B cell (primary cell): ENCODE measurements at regions not wholly inside any gene's neighbourhood (a gene's known extent, or its start where the extent isn't known, plus 50 kb on each side); places are given as distances from the start of the nearest gene placed in this dataset.

Experiments
- ATAC-seq: fragments of 200-7000 bp; cut with Tn5 transposase; one replicate; pipeline ENCODE4 v1.10.0; 2021; ENCODE audit warnings: low read depth, mild to moderate bottlenecking, moderate number of reproducible peaks, moderate library complexity
- CTCF ChIA-PET: fragments of 350-600 bp; sonication (Branson Sonifier 250); formaldehyde crosslinking; loops from one replicate; lab custom pipeline; 2021; ENCODE audit warnings: antibody characterized with exemption, inconsistent platforms; lab: Charles Lee
- POLR2A ChIA-PET: fragments of 350-600 bp; sonication (Branson Sonifier 250); formaldehyde crosslinking; loops from one replicate; lab custom pipeline; 2021; ENCODE audit warnings: antibody characterized with exemption; lab: Charles Lee
- DNase-seq: peaks from one replicate; pipeline ENCODE4 v3.0.0; 2013
- H2AFZ ChIP-seq: 2 replicates; pipeline ENCODE4 v1.6.1; 2012; ENCODE audit warnings: mild to moderate bottlenecking, low read depth, low read length; ENCODE audit not compliant: insufficient read depth, poor library complexity, severe bottlenecking
- H3K27ac ChIP-seq, 2 donors: 1 replicate in 1 of 2; 2 replicates in 1 of 2; pipeline ENCODE4 v1.5.1; 2012 to 2013; ENCODE audit warnings: low read length in 2 of 2, mild to moderate bottlenecking in 2 of 2, moderate library complexity in 1 of 2
- H3K27me3 ChIP-seq, 4 experiments: fragments of 200-600 bp in 1 of 4; sonication (generic) in 1 of 4; replicated peaks in 1 of 4; 1 replicate in 2 of 4; 2 replicates in 2 of 4; pipeline versions ENCODE4 v1.6.1 to v1.7.0; 2013 to 2016; ENCODE audit warnings: low read length in 3 of 4, mild to moderate bottlenecking in 2 of 4, mixed read lengths in 1 of 4, moderate library complexity in 1 of 4; ENCODE audit not compliant: insufficient read depth in 4 of 4, control insufficient read depth in 3 of 4; ENCODE audit errors: control extremely low read depth in 1 of 4
- H3K36me3 ChIP-seq, 2 experiments: replicated peaks in 1 of 2; 1 replicate in 1 of 2; 2 replicates in 1 of 2; pipeline versions ENCODE4 v1.6.1 to v1.7.1; 2013; ENCODE audit warnings: low read length in 1 of 2; ENCODE audit not compliant: insufficient read depth in 2 of 2, control insufficient read depth in 1 of 2; ENCODE audit errors: control extremely low read depth in 1 of 2, extremely low read depth in 1 of 2
- H3K4me1 ChIP-seq, 2 donors: fragments of 200-600 bp in 1 of 2; sonication (generic) in 1 of 2; 1 replicate in 1 of 2; 2 replicates in 1 of 2; pipeline versions ENCODE4 v1.5.1 to v1.6.1; 2013 to 2017; ENCODE audit warnings: low read length in 2 of 2; ENCODE audit not compliant: control insufficient read depth in 2 of 2, insufficient read depth in 2 of 2
- H3K4me2 ChIP-seq: replicated peaks from 2 replicates; pipeline ENCODE3; 2012; ENCODE audit warnings: mild to moderate bottlenecking, low read depth, low read length; ENCODE audit not compliant: poor library complexity, severe bottlenecking
- H3K4me3 ChIP-seq, 5 experiments: fragments of 200-600 bp in 1 of 5; sonication (generic) in 1 of 5; 1 replicate in 3 of 5; 2 replicates in 2 of 5; pipeline versions ENCODE4 v1.5.1 to v1.7.0; 2011 to 2016; ENCODE audit warnings: low read length in 4 of 5, mild to moderate bottlenecking in 4 of 5, low read depth in 2 of 5, control low read depth in 1 of 5, moderate library complexity in 1 of 5; ENCODE audit not compliant: insufficient read depth in 1 of 5; ENCODE audit errors: control extremely low read depth in 1 of 5, extremely low read depth in 1 of 5
- H3K79me2 ChIP-seq: fragments of 200-600 bp; sonication (generic); one replicate; pipeline ENCODE4 v1.6.0; 2016; ENCODE audit warnings: low read length; ENCODE audit not compliant: control insufficient read depth, insufficient read depth
- H3K9ac ChIP-seq: fragments of 200-600 bp; sonication (generic); 2 replicates; pipeline ENCODE4 v1.6.1; 2017; ENCODE audit warnings: mild to moderate bottlenecking, low read length, moderate library complexity
- H3K9me3 ChIP-seq, 3 donors: one replicate each; pipeline versions ENCODE4 v1.6.1 to v1.7.1; 2013; ENCODE audit warnings: low read length in 2 of 3; ENCODE audit not compliant: control insufficient read depth in 2 of 3, insufficient read depth in 1 of 3; ENCODE audit errors: control extremely low read depth in 1 of 3
- H4K20me1 ChIP-seq: 2 replicates; pipeline ENCODE4 v1.6.0; 2012; ENCODE audit warnings: mild to moderate bottlenecking, low read length; ENCODE audit not compliant: insufficient read depth, control insufficient read depth, poor library complexity, severe bottlenecking
- H3K27ac Mint-ChIP-seq: one replicate; pipeline ENCODE4 v1.8.0; 2021; ENCODE audit warnings: mixed read lengths
- H3K27me3 Mint-ChIP-seq: one replicate; pipeline ENCODE4 v1.8.0; 2021; ENCODE audit warnings: mixed read lengths
- H3K4me1 Mint-ChIP-seq: one replicate; pipeline ENCODE4 v1.8.0; 2021; ENCODE audit warnings: mixed read lengths
- H3K4me3 Mint-ChIP-seq: one replicate; pipeline ENCODE4 v1.8.0; 2021; ENCODE audit warnings: mixed read lengths
- H3K9me3 Mint-ChIP-seq: one replicate; pipeline ENCODE4 v1.8.0; 2022; ENCODE audit warnings: mixed read lengths; ENCODE audit not compliant: insufficient read depth
- EZH2 ChIP-seq: IDR thresholded peaks from 2 replicates; pipeline ENCODE4 v1.6.1; 2012; ENCODE audit warnings: borderline replicate concordance, low read depth, mild to moderate bottlenecking, moderate library complexity, low read length; ENCODE audit not compliant: insufficient read depth, poor library complexity, severe bottlenecking
- WGBS: methylation state at CpG from one replicate; pipeline ENCODE4 v1.1.5; 2013; ENCODE audit warnings: missing lambda C conversion rate; ENCODE audit not compliant: insufficient coverage; 5-methylcytosine and 5-hydroxymethylcytosine counted together
- intact Hi-C: fragments of 100-400 bp; cut with micrococcal nuclease; formaldehyde crosslinking; loops from one replicate; pipeline ENCODE4 v1.10.0; 2022
- TF ChIP-seq, protein P1 (sequence below): fragments of 200-600 bp; IDR thresholded peaks from one replicate; pipeline ENCODE4 v1.8.0; 2022; ENCODE audit warnings: antibody characterized with exemption, mild to moderate bottlenecking

GRCh38 chr3:144041960-144042556 is 70.4 kb downstream of the DIPK2A start:
- Histone ChIP-seq H3K9me3 (no peaks in the 10 kb centered on the region), H3K9ac (no peak overlapping the region), H3K4me1 (no peaks in the 10 kb centered on the region), H2AFZ (no peak overlapping the region), H4K20me1 (no peaks in the 10 kb centered on the region), H3K36me3 (no peaks in the 10 kb centered on the region), H3K27ac (no peak overlapping the region), H3K27me3 (no peaks in the 10 kb centered on the region), H3K79me2 (no peaks in the 10 kb centered on the region), H3K4me2 (no peak overlapping the region), H3K4me3 (no peak overlapping the region)
- peaks cover 5% of the 10 kb centered on the region for H3K27me3 Mint-ChIP-seq
- no peaks in the 10 kb centered on the region for H3K4me1 Mint-ChIP-seq
- H3K4me3 Mint-ChIP-seq: no peak overlapping the region
- no CpG with 5 or more reads among the region's 1 CpG for WGBS
- TF ChIP-seq, protein P1, sequence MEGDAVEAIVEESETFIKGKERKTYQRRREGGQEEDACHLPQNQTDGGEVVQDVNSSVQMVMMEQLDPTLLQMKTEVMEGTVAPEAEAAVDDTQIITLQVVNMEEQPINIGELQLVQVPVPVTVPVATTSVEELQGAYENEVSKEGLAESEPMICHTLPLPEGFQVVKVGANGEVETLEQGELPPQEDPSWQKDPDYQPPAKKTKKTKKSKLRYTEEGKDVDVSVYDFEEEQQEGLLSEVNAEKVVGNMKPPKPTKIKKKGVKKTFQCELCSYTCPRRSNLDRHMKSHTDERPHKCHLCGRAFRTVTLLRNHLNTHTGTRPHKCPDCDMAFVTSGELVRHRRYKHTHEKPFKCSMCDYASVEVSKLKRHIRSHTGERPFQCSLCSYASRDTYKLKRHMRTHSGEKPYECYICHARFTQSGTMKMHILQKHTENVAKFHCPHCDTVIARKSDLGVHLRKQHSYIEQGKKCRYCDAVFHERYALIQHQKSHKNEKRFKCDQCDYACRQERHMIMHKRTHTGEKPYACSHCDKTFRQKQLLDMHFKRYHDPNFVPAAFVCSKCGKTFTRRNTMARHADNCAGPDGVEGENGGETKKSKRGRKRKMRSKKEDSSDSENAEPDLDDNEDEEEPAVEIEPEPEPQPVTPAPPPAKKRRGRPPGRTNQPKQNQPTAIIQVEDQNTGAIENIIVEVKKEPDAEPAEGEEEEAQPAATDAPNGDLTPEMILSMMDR: no peak
- TF ChIP-seq EZH2: no peak
- intact Hi-C loops: no loop called here
- DNase-seq: no peak
- ATAC-seq: no peak
- POLR2A ChIA-PET: no interaction called here
- CTCF ChIA-PET: no interaction called here
- no peak overlapping the region for H3K27ac Mint-ChIP-seq
- H3K9me3 Mint-ChIP-seq: no peaks in the 10 kb centered on the region

- H3K4me3 Mint-ChIP-seq: no peak overlapping the region
Measured at GRCh38 chr3:144045766-144046165, 74.1 kb downstream of the DIPK2A start.

More at GRCh38 chr3:144045766-144046165, 74.1 kb downstream of the DIPK2A start:
- no CpG with 5 or more reads among the region's 1 CpG for WGBS
- no peaks in the 10 kb centered on the region for H3K27me3 Mint-ChIP-seq
- TF ChIP-seq, protein P1: no peak
- no peak for TF ChIP-seq EZH2
- H3K27me3 ChIP-seq: no peaks in the 10 kb centered on the region
- H4K20me1 ChIP-seq: no peaks in the 10 kb centered on the region
- no peak overlapping the region for H3K9ac ChIP-seq
- no peak overlapping the region for H2AFZ ChIP-seq
- no peak for ATAC-seq
- no peak for DNase-seq
- intact Hi-C loops: no loop called here
- H3K4me1 Mint-ChIP-seq: no peaks in the 10 kb centered on the region
- H3K4me2 ChIP-seq: no peak overlapping the region
- no peaks in the 10 kb centered on the region for H3K79me2 ChIP-seq
- ChIA-PET POLR2A (no interaction called here), CTCF (no interaction called here)
- no peak overlapping the region for H3K4me3 ChIP-seq
- H3K9me3 Mint-ChIP-seq: no peaks in the 10 kb centered on the region
- H3K27ac Mint-ChIP-seq: no peak overlapping the region
- H3K27ac ChIP-seq: no peak overlapping the region
- H3K9me3 ChIP-seq: no peaks in the 10 kb centered on the region
- H3K36me3 ChIP-seq: no peaks in the 10 kb centered on the region
- no peaks in the 10 kb centered on the region for H3K4me1 ChIP-seq
